Hepatocyte (in vitro differentiated cells): ENCODE measurements at regions not wholly inside any gene's neighbourhood (a gene's known extent, or its start where the extent isn't known, plus 50 kb on each side); places are given as distances from the start of the nearest gene placed in this dataset.
"Not testable (repeated sequence)": the region's sequence is repeated elsewhere in the genome, so short reads cannot be mapped to it uniquely, and the experiment has no call there.

Experiments used
- DNase-seq: peaks from one replicate; pipeline ENCODE4 v3.0.0-alpha.2; 2016; ENCODE audit warnings: low spot score
- H2AFZ ChIP-seq: fragments of 200-600 bp; sonication (generic); 2 replicates; pipeline ENCODE4 v1.6.0; 2016; ENCODE audit warnings: antibody characterized with exemption, mild to moderate bottlenecking
- H3K27ac ChIP-seq: fragments of 200-600 bp; sonication (generic); 2 replicates; pipeline ENCODE4 v1.5.1; 2016; ENCODE audit warnings: mild to moderate bottlenecking
- H3K27me3 ChIP-seq: fragments of 200-600 bp; sonication (generic); 2 replicates; pipeline ENCODE4 v1.6.1; 2016
- H3K36me3 ChIP-seq: fragments of 200-600 bp; sonication (generic); replicated peaks from 2 replicates; pipeline ENCODE4 v1.5.1; 2016; ENCODE audit warnings: low read depth; ENCODE audit not compliant: insufficient read depth
- H3K4me1 ChIP-seq: fragments of 200-600 bp; sonication (generic); 2 replicates; pipeline ENCODE4 v1.5.1; 2016; ENCODE audit warnings: mild to moderate bottlenecking, moderate library complexity; ENCODE audit not compliant: insufficient read depth
- H3K4me2 ChIP-seq: fragments of 200-600 bp; sonication (generic); 2 replicates; pipeline ENCODE4 v1.6.0; 2016
- H3K4me3 ChIP-seq: fragments of 200-600 bp; sonication (generic); 2 replicates; pipeline ENCODE4 v1.5.1; 2016; ENCODE audit warnings: mild to moderate bottlenecking
- H3K79me2 ChIP-seq: fragments of 200-600 bp; sonication (generic); 2 replicates; pipeline ENCODE4 v1.6.0; 2017; ENCODE audit warnings: mild to moderate bottlenecking
- H3K9me2 ChIP-seq: fragments of 200-600 bp; sonication (generic); replicated peaks from 2 replicates; pipeline ENCODE4 v1.6.0; 2017; ENCODE audit warnings: mild to moderate bottlenecking; ENCODE audit not compliant: insufficient read depth
- H3K9me3 ChIP-seq: fragments of 200-600 bp; sonication (generic); 2 replicates; pipeline ENCODE4 v1.5.1; 2016; ENCODE audit warnings: low read depth, mild to moderate bottlenecking
- H4K20me1 ChIP-seq: fragments of 200-600 bp; sonication (generic); 2 replicates; pipeline ENCODE4 v1.6.0; 2016; ENCODE audit warnings: mild to moderate bottlenecking; ENCODE audit not compliant: insufficient read depth, poor library complexity, severe bottlenecking
- CTCF ChIP-seq: fragments of 200-600 bp; sonication (generic); IDR thresholded peaks from 2 replicates; pipeline ENCODE4 v1.5.1; 2016; ENCODE audit warnings: antibody characterized with exemption, mild to moderate bottlenecking; ENCODE audit not compliant: poor library complexity
- EZH2 ChIP-seq: fragments of 200-600 bp; sonication (generic); IDR thresholded peaks from 2 replicates; pipeline ENCODE4 v1.6.1; 2016; ENCODE audit warnings: antibody characterized with exemption, mild to moderate bottlenecking, borderline replicate concordance
- EZH2phosphoT487 ChIP-seq: fragments of 200-600 bp; sonication (generic); IDR thresholded peaks from one replicate; pipeline ENCODE4 v1.6.1; 2018; ENCODE audit warnings: antibody characterized with exemption, mild to moderate bottlenecking, low read depth, moderate library complexity; ENCODE audit not compliant: unreplicated experiment, severe bottlenecking
- WGBS: methylation state at CpG from one replicate; pipeline ENCODE4 v1.1.6; 2016; ENCODE audit warnings: low lambda C conversion rate; ENCODE audit errors: missing lambda C conversion rate; 5-methylcytosine and 5-hydroxymethylcytosine counted together

GRCh38 chr4:20159516-20159915, 92.2 kb upstream of the SLIT2 start:
- Histone ChIP-seq H3K27me3 (no peaks in the 10 kb centered on the region), H3K27ac (no peak overlapping the region), H2AFZ (no peak overlapping the region), H3K4me3 (no peak overlapping the region), H4K20me1 (no peaks in the 10 kb centered on the region), H3K4me1 (no peaks in the 10 kb centered on the region), H3K9me2 (no peaks in the 10 kb centered on the region), H3K36me3 (no peaks in the 10 kb centered on the region), H3K79me2 (no peaks in the 10 kb centered on the region), H3K9me3 (no peaks in the 10 kb centered on the region), H3K4me2 (no peak overlapping the region)
- WGBS, result 88% methylated on average over 2 of the region's 2 CpGs
- no peak for TF ChIP-seq CTCF
- no peak for DNase-seq

GRCh38 chr4:20158195-20158594, 93.5 kb upstream of the SLIT2 start:
- no peaks in the 10 kb centered on the region for H3K79me2 ChIP-seq
- H2AFZ ChIP-seq, result no peak overlapping the region
- H3K9me2 ChIP-seq, result no peaks in the 10 kb centered on the region
- 86% methylated on average over 2 of the region's 2 CpGs for WGBS
- no peaks in the 10 kb centered on the region for H3K36me3 ChIP-seq
- no peaks in the 10 kb centered on the region for H4K20me1 ChIP-seq
- no peaks in the 10 kb centered on the region for H3K4me1 ChIP-seq
- H3K27ac ChIP-seq, result no peak overlapping the region
- DNase-seq, result no peak
- no peaks in the 10 kb centered on the region for H3K27me3 ChIP-seq
- no peaks in the 10 kb centered on the region for H3K9me3 ChIP-seq
- H3K4me2 ChIP-seq, result no peak overlapping the region
- no peak overlapping the region for H3K4me3 ChIP-seq
- TF ChIP-seq EZH2phosphoT487, result no peak
- no peak for TF ChIP-seq CTCF
- TF ChIP-seq EZH2, result no peak

DNA sequence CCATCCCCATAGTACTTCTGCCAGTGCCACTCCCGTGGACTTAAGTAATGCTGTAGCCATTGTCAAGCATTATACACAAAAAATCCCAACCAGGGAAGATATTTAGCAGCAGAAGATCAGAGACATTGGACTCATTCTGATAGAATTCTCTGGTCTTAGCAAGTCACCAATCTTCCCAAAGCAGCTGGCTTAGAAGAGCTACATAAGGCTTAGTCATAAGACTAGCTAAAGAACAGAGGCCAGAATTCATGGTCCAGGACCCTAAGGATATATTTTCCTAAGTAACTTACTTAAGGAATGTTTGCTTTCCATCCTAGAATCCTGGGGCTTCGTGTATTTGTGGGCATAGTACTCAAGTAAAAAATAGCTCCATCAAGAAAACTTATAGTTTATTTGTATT, 100.3 kb upstream of the SLIT2 start:
- H3K4me1 ChIP-seq, result no peaks in the 10 kb centered on the region
- H3K9me3 ChIP-seq, result no peaks in the 10 kb centered on the region
- H3K27me3 ChIP-seq, result no peaks in the 10 kb centered on the region
- no peak for TF ChIP-seq EZH2
- TF ChIP-seq CTCF, result no peak
- no peak for TF ChIP-seq EZH2phosphoT487
- no peaks in the 10 kb centered on the region for H3K9me2 ChIP-seq
- no peak for DNase-seq
- H3K27ac ChIP-seq, result no peak overlapping the region
- WGBS, result 63% methylated on average over 2 of the region's 2 CpGs
- H3K4me3 ChIP-seq, result no peak overlapping the region
- no peak overlapping the region for H2AFZ ChIP-seq
- no peaks in the 10 kb centered on the region for H4K20me1 ChIP-seq
- H3K79me2 ChIP-seq, result no peaks in the 10 kb centered on the region
- no peak overlapping the region for H3K4me2 ChIP-seq
- H3K36me3 ChIP-seq, result no peaks in the 10 kb centered on the region

DNA sequence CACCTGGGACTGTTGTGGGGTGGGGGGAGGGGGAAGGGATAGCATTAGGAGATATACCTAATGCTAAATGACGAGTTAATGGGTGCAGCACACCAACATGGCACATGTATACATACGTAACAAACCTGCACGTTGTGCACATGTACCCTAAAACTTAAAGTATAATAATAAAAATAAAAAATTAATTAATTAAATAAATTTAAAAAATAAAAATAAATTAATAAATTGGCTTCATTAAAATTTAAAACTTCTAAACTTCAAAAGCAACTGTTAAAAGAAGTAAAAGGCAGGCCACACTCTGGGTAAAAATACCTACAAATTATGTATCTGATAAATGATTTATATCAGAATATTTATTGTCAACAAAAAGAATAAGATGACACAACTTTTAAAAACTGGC, 102.6 kb upstream of the SLIT2 start:
- WGBS, result 59% methylated on average over 3 of the region's 3 CpGs
- H3K9me3 ChIP-seq, H3K4me1 ChIP-seq: not testable (repeated sequence)

More for the DNA sequence above, 102.6 kb upstream of the SLIT2 start:
- not testable (repeated sequence) for H3K27me3 ChIP-seq, H3K4me3 ChIP-seq, DNase-seq, H2AFZ ChIP-seq, H3K79me2 ChIP-seq, H3K9me2 ChIP-seq, H3K36me3 ChIP-seq, H3K27ac ChIP-seq, H3K4me2 ChIP-seq, H4K20me1 ChIP-seq
